ENCODE measurements at regions not wholly inside any gene's neighbourhood (a gene's known extent, or its start where the extent isn't known, plus 50 kb on each side); places are given as distances from the start of the nearest gene placed in this dataset.

GRCh38 chr10:35706959-35707358 lies 64.9 kb upstream of the FZD8 start:
- TF ChIP-seq CTCF (IDR thresholded peaks at IDR 0.05 in 4 of 5, conservative IDR thresholded peaks at IDR 0.05 in 1 of 5) (no peak), POLR2A (IDR thresholded peaks at IDR 0.05) (no peak)

Measured in gastrocnemius medialis (tissue), 4 donors.